OCI-LY3 (cell line): ENCODE measurements at regions not wholly inside any gene's neighbourhood (a gene's known extent, or its start where the extent isn't known, plus 50 kb on each side); places are given as distances from the start of the nearest gene placed in this dataset.

ENCODE experiments used
- H2AFZ ChIP-seq: fragments of 200-600, 300-600 bp; shearing (Covaris generic); 2 replicates; pipeline ENCODE4 v1.6.0; 2014; ENCODE audit warnings: antibody characterized with exemption, low read depth, low read length
- H3K27ac ChIP-seq: fragments of 200-600, 300-600 bp; sonication (generic); 2 replicates; pipeline ENCODE4 v1.5.1; 2014; ENCODE audit warnings: mild to moderate bottlenecking, low read length, moderate library complexity, mixed read lengths
- H3K27me3 ChIP-seq: fragments of 200-600, 300-600 bp; sonication (generic); 2 replicates; pipeline ENCODE4 v1.6.1; 2014; ENCODE audit warnings: low read depth, low read length, mixed read lengths
- H3K36me3 ChIP-seq: fragments of 200-600, 300-600 bp; sonication (generic); replicated peaks from 2 replicates; pipeline ENCODE3; 2014; ENCODE audit warnings: low read depth, low read length, mixed read lengths
- H3K4me1 ChIP-seq: fragments of 300-600, 200-600 bp; sonication (generic); 2 replicates; pipeline ENCODE4 v1.6.1; 2014; ENCODE audit warnings: low read length, mixed read lengths
- H3K4me2 ChIP-seq: fragments of 200-600, 300-600 bp; sonication (generic); 2 replicates; pipeline ENCODE4 v1.6.1; 2014; ENCODE audit warnings: low read length, mixed read lengths
- H3K4me3 ChIP-seq: fragments of 300-600, 200-600 bp; sonication (generic); 2 replicates; pipeline ENCODE4 v1.5.1; 2014; ENCODE audit warnings: antibody characterized with exemption, mild to moderate bottlenecking, low read length, moderate library complexity
- H3K79me2 ChIP-seq: fragments of 300-600, 200-600 bp; shearing (Covaris generic); 2 replicates; pipeline ENCODE4 v1.6.1; 2014; ENCODE audit warnings: mild to moderate bottlenecking, low read length, mixed read lengths
- H3K9ac ChIP-seq: fragments of 300-600, 200-600 bp; shearing (Covaris generic); 2 replicates; pipeline ENCODE4 v1.6.0; 2014; ENCODE audit warnings: mild to moderate bottlenecking, low read length, moderate library complexity
- H3K9me3 ChIP-seq: fragments of 200-600, 300-600 bp; shearing (Covaris generic); 2 replicates; pipeline ENCODE4 v1.6.1; 2014; ENCODE audit warnings: low read length, mixed read lengths; ENCODE audit not compliant: insufficient read depth
- H4K20me1 ChIP-seq: fragments of 200-600, 300-600 bp; sonication (generic); 2 replicates; pipeline ENCODE4 v1.6.1; 2016; ENCODE audit warnings: low read length, mixed read lengths; ENCODE audit not compliant: insufficient read depth
- CTCF ChIP-seq: fragments of 200-600, 300-600 bp; sonication (generic); IDR thresholded peaks from 2 replicates; pipeline ENCODE4 v1.5.1; 2014; ENCODE audit warnings: antibody characterized with exemption, low read length, low read depth
- EZH2phosphoT487 ChIP-seq: fragments of 200-600 bp; shearing (Covaris generic); IDR thresholded peaks from 2 replicates; pipeline ENCODE4 v1.6.1; 2018; ENCODE audit warnings: antibody characterized with exemption, mixed run types, low read depth

- Histone ChIP-seq H3K9ac (no peak overlapping the region), H3K27ac (no peak overlapping the region), H3K79me2 (no peaks in the 10 kb centered on the region), H3K4me2 (no peak overlapping the region), H3K9me3 (no peaks in the 10 kb centered on the region), H3K4me1 (no peaks in the 10 kb centered on the region), H3K4me3 (no peak overlapping the region), H4K20me1 (no peaks in the 10 kb centered on the region), H2AFZ (no peak overlapping the region), H3K27me3 (no peaks in the 10 kb centered on the region), H3K36me3 (no peaks in the 10 kb centered on the region)
- TF ChIP-seq EZH2phosphoT487 (no peak), CTCF (no peak)
These were observed 286.1 kb downstream of the LRRIQ3 start for GRCh38 chr1:73911849-73912248.

GRCh38 chr1:73910466-73910865 is 287.5 kb downstream of the LRRIQ3 start:
- Histone ChIP-seq H3K4me2 (no peak overlapping the region), H2AFZ (no peak overlapping the region), H3K79me2 (no peaks in the 10 kb centered on the region), H3K27ac (no peak overlapping the region), H3K27me3 (no peaks in the 10 kb centered on the region), H3K4me3 (no peak overlapping the region), H3K9me3 (no peaks in the 10 kb centered on the region), H3K36me3 (no peaks in the 10 kb centered on the region), H3K4me1 (no peaks in the 10 kb centered on the region), H3K9ac (no peak overlapping the region), H4K20me1 (no peaks in the 10 kb centered on the region)
- no peak for TF ChIP-seq CTCF
- no peak for TF ChIP-seq EZH2phosphoT487

- Histone ChIP-seq H4K20me1 (no peaks in the 10 kb centered on the region), H3K4me1 (no peaks in the 10 kb centered on the region), H3K9ac (no peak overlapping the region), H3K27me3 (no peaks in the 10 kb centered on the region), H3K36me3 (no peaks in the 10 kb centered on the region), H3K4me2 (no peak overlapping the region), H3K27ac (no peak overlapping the region), H3K79me2 (no peaks in the 10 kb centered on the region), H3K9me3 (no peaks in the 10 kb centered on the region), H2AFZ (no peak overlapping the region), H3K4me3 (no peak overlapping the region)
- no peak for TF ChIP-seq CTCF
- TF ChIP-seq EZH2phosphoT487: no peak
These were observed 287.9 kb downstream of the LRRIQ3 start for GRCh38 chr1:73910062-73910461.

- H3K4me3 ChIP-seq: no peak overlapping the region
- H2AFZ ChIP-seq: no peak overlapping the region
These were observed 288.9 kb downstream of the LRRIQ3 start for GRCh38 chr1:73909043-73909562.

More at GRCh38 chr1:73909043-73909562, 288.9 kb downstream of the LRRIQ3 start:
- Histone ChIP-seq H3K36me3 (no peaks in the 10 kb centered on the region), H3K27ac (no peak overlapping the region), H3K4me2 (no peak overlapping the region), H4K20me1 (no peaks in the 10 kb centered on the region), H3K79me2 (no peaks in the 10 kb centered on the region), H3K9ac (no peak overlapping the region), H3K9me3 (no peaks in the 10 kb centered on the region), H3K27me3 (no peaks in the 10 kb centered on the region), H3K4me1 (no peaks in the 10 kb centered on the region)
- TF ChIP-seq EZH2phosphoT487: no peak
- no peak for TF ChIP-seq CTCF
